Neural cell (in vitro differentiated cells): ENCODE measurements at regions not wholly inside any gene's neighbourhood (a gene's known extent, or its start where the extent isn't known, plus 50 kb on each side); places are given as distances from the start of the nearest gene placed in this dataset.

Experiments used
- H2AFZ ChIP-seq: fragments of 200-600, 300-800 bp; sonication (generic), shearing (Covaris generic); 2 replicates; pipeline ENCODE4 v1.6.0; 2014; ENCODE audit warnings: low read depth, mild to moderate bottlenecking, antibody characterized with exemption, low read length, moderate library complexity
- H3F3A ChIP-seq: fragments of 200-600 bp; shearing (Covaris generic); 2 replicates; pipeline ENCODE4 v1.6.1; 2016; ENCODE audit warnings: mild to moderate bottlenecking, moderate library complexity, mixed read lengths, antibody characterized with exemption, low read length; ENCODE audit not compliant: insufficient read depth, poor library complexity, severe bottlenecking
- H3K27ac ChIP-seq: fragments of 200-600, 300-800 bp; sonication (generic), shearing (Covaris generic); 2 replicates; pipeline ENCODE4 v1.5.1; 2014; ENCODE audit warnings: mild to moderate bottlenecking, low read length, moderate library complexity
- H3K27me3 ChIP-seq: fragments of 300-800, 200-600 bp; sonication (generic), shearing (Covaris generic); 2 replicates; pipeline ENCODE4 v1.6.0; 2014; ENCODE audit warnings: mild to moderate bottlenecking, low read depth, low read length, moderate library complexity; ENCODE audit not compliant: insufficient read depth
- H3K36me3 ChIP-seq: fragments of 300-800, 200-600 bp; sonication (generic), shearing (Covaris generic); 2 replicates; pipeline ENCODE4 v1.5.1; 2014; ENCODE audit warnings: mild to moderate bottlenecking, antibody characterized with exemption, low read length, moderate library complexity; ENCODE audit not compliant: insufficient read depth
- H3K4me2 ChIP-seq: fragments of 300-800, 200-600 bp; sonication (generic), shearing (Covaris generic); 2 replicates; pipeline ENCODE4 v1.6.0; 2014; ENCODE audit warnings: mild to moderate bottlenecking, low read length
- H3K4me3 ChIP-seq: fragments of 300-800, 200-600 bp; sonication (generic), shearing (Covaris generic); 2 replicates; pipeline ENCODE4 v1.5.1; 2014; ENCODE audit warnings: mild to moderate bottlenecking, low read length, moderate library complexity
- H3K79me2 ChIP-seq: fragments of 200-600 bp; shearing (Covaris generic); replicated peaks from 2 replicates; pipeline ENCODE4 v1.6.0; 2014; ENCODE audit warnings: mild to moderate bottlenecking, low read length, moderate library complexity; ENCODE audit not compliant: insufficient read depth
- H3K9ac ChIP-seq: fragments of 300-800, 200-600 bp; sonication (generic), shearing (Covaris generic); 2 replicates; pipeline ENCODE4 v1.6.1; 2016; ENCODE audit warnings: mild to moderate bottlenecking, low read length, mixed read lengths
- H3K9me2 ChIP-seq: fragments of 200-600 bp; shearing (Covaris generic); 2 replicates; pipeline ENCODE4 v1.6.1; 2016; ENCODE audit warnings: mild to moderate bottlenecking, low read length, mixed read lengths; ENCODE audit not compliant: insufficient read depth
- H3K9me3 ChIP-seq: fragments of 200-600, 300-800 bp; sonication (generic), shearing (Covaris generic); 2 replicates; pipeline ENCODE4 v1.6.1; 2016; ENCODE audit warnings: mild to moderate bottlenecking, mixed run types, low read length, moderate library complexity, mixed read lengths
- H4K20me1 ChIP-seq: fragments of 200-600 bp; shearing (Covaris generic); 2 replicates; pipeline ENCODE4 v1.6.1; 2016; ENCODE audit warnings: mild to moderate bottlenecking, mixed run types; ENCODE audit not compliant: insufficient read depth
- CTCF ChIP-seq: fragments of 450-650 bp; IDR thresholded peaks from 2 replicates; pipeline ENCODE4 v1.5.1; 2014; ENCODE audit warnings: antibody characterized with exemption, mild to moderate bottlenecking, moderate library complexity; ENCODE audit not compliant: poor library complexity, severe bottlenecking
- EP300 ChIP-seq: fragments of 450-650 bp; conservative IDR thresholded peaks from 2 replicates; pipeline ENCODE4 v1.6.1; 2014; ENCODE audit warnings: antibody characterized with exemption, mild to moderate bottlenecking, moderate library complexity; ENCODE audit not compliant: poor library complexity, severe bottlenecking
- EZH2 ChIP-seq: fragments of 200-600, 300-800 bp; shearing (Covaris generic), sonication (generic); IDR thresholded peaks from 2 replicates; pipeline ENCODE4 v1.6.1; 2014; ENCODE audit warnings: antibody characterized with exemption, low read length, borderline replicate concordance, mild to moderate bottlenecking; ENCODE audit not compliant: insufficient read depth, poor library complexity, severe bottlenecking
- MXI1 ChIP-seq: fragments of 450-650 bp; conservative IDR thresholded peaks from 2 replicates; pipeline ENCODE4 v1.6.1; 2014; ENCODE audit warnings: antibody characterized with exemption, mild to moderate bottlenecking; ENCODE audit not compliant: poor library complexity, severe bottlenecking
- POLR2AphosphoS5 ChIP-seq: IDR thresholded peaks from 2 replicates; pipeline ENCODE4 v1.6.1; 2012
- RAD21 ChIP-seq: fragments of 450-650 bp; conservative IDR thresholded peaks from 2 replicates; pipeline ENCODE4 v1.6.1; 2014; ENCODE audit warnings: antibody characterized with exemption, mild to moderate bottlenecking, moderate library complexity
- SMC3 ChIP-seq: fragments of 450-650 bp; conservative IDR thresholded peaks from 2 replicates; pipeline ENCODE4 v1.6.1; 2014; ENCODE audit warnings: antibody characterized with exemption, mild to moderate bottlenecking, moderate library complexity; ENCODE audit not compliant: poor library complexity
- TAF1 ChIP-seq: IDR thresholded peaks from 2 replicates; pipeline ENCODE4 v1.6.1; 2012; ENCODE audit warnings: low read depth
- TF ChIP-seq, protein P1 (sequence below): IDR thresholded peaks from 2 replicates; pipeline ENCODE4 v1.6.1; 2012; ENCODE audit warnings: borderline replicate concordance

GRCh38 chr12:105433804-105434203 lies 103.3 kb downstream of the C12orf75 start:
- H3F3A ChIP-seq, result no peaks in the 10 kb centered on the region
- no peak overlapping the region for H3K4me2 ChIP-seq
- no peaks in the 10 kb centered on the region for H3K36me3 ChIP-seq
- no peak overlapping the region for H3K27ac ChIP-seq
- H3K9ac ChIP-seq, result no peak overlapping the region
- H4K20me1 ChIP-seq, result no peaks in the 10 kb centered on the region
- TF ChIP-seq EZH2 (no peak), SMC3 (no peak), TAF1 (no peak), EP300 (no peak), POLR2AphosphoS5 (no peak), CTCF (no peak), MXI1 (no peak), RAD21 (no peak)
- TF ChIP-seq, protein P1, sequence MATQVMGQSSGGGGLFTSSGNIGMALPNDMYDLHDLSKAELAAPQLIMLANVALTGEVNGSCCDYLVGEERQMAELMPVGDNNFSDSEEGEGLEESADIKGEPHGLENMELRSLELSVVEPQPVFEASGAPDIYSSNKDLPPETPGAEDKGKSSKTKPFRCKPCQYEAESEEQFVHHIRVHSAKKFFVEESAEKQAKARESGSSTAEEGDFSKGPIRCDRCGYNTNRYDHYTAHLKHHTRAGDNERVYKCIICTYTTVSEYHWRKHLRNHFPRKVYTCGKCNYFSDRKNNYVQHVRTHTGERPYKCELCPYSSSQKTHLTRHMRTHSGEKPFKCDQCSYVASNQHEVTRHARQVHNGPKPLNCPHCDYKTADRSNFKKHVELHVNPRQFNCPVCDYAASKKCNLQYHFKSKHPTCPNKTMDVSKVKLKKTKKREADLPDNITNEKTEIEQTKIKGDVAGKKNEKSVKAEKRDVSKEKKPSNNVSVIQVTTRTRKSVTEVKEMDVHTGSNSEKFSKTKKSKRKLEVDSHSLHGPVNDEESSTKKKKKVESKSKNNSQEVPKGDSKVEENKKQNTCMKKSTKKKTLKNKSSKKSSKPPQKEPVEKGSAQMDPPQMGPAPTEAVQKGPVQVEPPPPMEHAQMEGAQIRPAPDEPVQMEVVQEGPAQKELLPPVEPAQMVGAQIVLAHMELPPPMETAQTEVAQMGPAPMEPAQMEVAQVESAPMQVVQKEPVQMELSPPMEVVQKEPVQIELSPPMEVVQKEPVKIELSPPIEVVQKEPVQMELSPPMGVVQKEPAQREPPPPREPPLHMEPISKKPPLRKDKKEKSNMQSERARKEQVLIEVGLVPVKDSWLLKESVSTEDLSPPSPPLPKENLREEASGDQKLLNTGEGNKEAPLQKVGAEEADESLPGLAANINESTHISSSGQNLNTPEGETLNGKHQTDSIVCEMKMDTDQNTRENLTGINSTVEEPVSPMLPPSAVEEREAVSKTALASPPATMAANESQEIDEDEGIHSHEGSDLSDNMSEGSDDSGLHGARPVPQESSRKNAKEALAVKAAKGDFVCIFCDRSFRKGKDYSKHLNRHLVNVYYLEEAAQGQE, result no peak
- no peaks in the 10 kb centered on the region for H3K9me3 ChIP-seq
- no peak overlapping the region for H2AFZ ChIP-seq
- H3K4me3 ChIP-seq, result no peak overlapping the region
- H3K79me2 ChIP-seq, result no peaks in the 10 kb centered on the region
- H3K27me3 ChIP-seq, result no peaks in the 10 kb centered on the region
- no peaks in the 10 kb centered on the region for H3K9me2 ChIP-seq

DNA sequence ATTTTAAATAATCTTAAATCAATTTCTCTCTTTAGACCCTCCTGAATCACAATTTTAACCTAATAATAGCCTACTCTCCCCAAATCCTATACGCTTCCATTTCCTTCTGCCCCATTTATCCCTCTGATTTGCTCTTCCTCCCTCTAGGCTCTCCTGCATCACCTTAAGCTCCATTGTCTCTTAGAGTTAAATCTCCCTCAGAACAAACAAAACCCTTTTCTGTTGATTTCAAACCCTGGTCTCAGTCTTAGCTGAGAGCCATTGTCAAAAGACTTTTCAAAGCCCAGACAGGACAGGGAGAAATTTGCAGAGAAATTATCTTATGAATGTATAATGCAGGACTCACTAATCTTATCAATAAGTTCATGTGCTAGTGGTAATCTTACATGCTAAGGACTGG lies 106.1 kb downstream of the C12orf75 start:
- Histone ChIP-seq H3K36me3 (no peaks in the 10 kb centered on the region), H3K4me2 (no peak overlapping the region), H4K20me1 (no peaks in the 10 kb centered on the region), H3K4me3 (no peak overlapping the region), H3F3A (no peaks in the 10 kb centered on the region), H3K27ac (no peak overlapping the region), H3K9me2 (no peaks in the 10 kb centered on the region), H3K79me2 (no peaks in the 10 kb centered on the region), H2AFZ (no peak overlapping the region), H3K9ac (no peak overlapping the region), H3K27me3 (no peaks in the 10 kb centered on the region), H3K9me3 (no peaks in the 10 kb centered on the region)
- TF ChIP-seq EZH2, result no peak
- TF ChIP-seq, protein P1, result no peak
- TF ChIP-seq TAF1, result no peak
- TF ChIP-seq EP300, result no peak
- TF ChIP-seq RAD21, result no peak
- TF ChIP-seq POLR2AphosphoS5, result no peak
- no peak for TF ChIP-seq SMC3
- TF ChIP-seq MXI1, result no peak
- TF ChIP-seq CTCF, result no peak
